Fibroblast of lung (primary cell): ENCODE measurements at regions not wholly inside any gene's neighbourhood (a gene's known extent, or its start where the extent isn't known, plus 50 kb on each side); places are given as distances from the start of the nearest gene placed in this dataset.

ENCODE experiments used
- CTCF ChIP-seq, 2 donors: IDR thresholded peaks in 1 of 2; conservative IDR thresholded peaks in 1 of 2; 1 replicate in 1 of 2; 2 replicates in 1 of 2; pipeline ENCODE4 v1.5.1; 2011 to 2012; ENCODE audit warnings: low read length in 2 of 2, control low read depth in 1 of 2, inconsistent platforms in 1 of 2, low read depth in 1 of 2, mild to moderate bottlenecking in 1 of 2
- EZH2 ChIP-seq: IDR thresholded peaks from 2 replicates; pipeline ENCODE4 v1.5.1; 2012; ENCODE audit warnings: low read length, control low read depth, mild to moderate bottlenecking; ENCODE audit errors: missing control alignments

DNA sequence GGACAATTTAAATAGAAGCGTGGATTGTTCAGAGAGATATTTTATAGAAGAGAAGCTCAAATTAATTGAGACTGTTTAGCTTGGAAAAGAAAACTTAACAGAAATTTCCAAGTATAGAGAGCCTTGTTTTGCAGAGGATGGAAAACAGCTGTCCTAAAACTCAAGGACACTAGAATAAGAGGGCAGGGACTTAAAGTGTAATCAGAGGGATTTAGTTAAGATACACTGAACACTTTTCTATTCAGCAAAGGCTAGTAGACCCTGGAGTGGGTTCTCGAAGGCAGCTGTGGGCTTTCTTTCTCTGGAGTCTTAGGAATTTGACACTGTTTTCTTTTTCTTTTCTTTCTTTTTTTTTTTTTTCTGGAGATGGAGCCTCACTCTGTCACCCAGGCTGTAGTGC lies 92.7 kb upstream of the ARX start:
- TF ChIP-seq EZH2 (no peak), CTCF (conservative IDR thresholded peaks at IDR 0.05 in 1 of 2, IDR thresholded peaks at IDR 0.05 in 1 of 2; ENCODE audit: low read depth in 1 of 2, low read length in 2 of 2) (no peak)
